GM18868 (cell line): ENCODE measurements at regions not wholly inside any gene's neighbourhood (a gene's known extent, or its start where the extent isn't known, plus 50 kb on each side); places are given as distances from the start of the nearest gene placed in this dataset.

Source experiments
- ATAC-seq: cut with Tn5 transposase; IDR thresholded peaks from one replicate; pipeline ENCODE4 v1.9.1; 2021; ENCODE audit warnings: mild to moderate bottlenecking, moderate library complexity; ENCODE audit not compliant: unreplicated experiment

GRCh38 chr16:6618874-6619273 lies 713.8 kb upstream of the RBFOX1 start:
- ATAC-seq = no peak

GRCh38 chr16:6616746-6617145 lies 715.9 kb upstream of the RBFOX1 start:
- no peak for ATAC-seq

GRCh38 chr16:6615636-6616035 lies 717.0 kb upstream of the RBFOX1 start:
- no peak for ATAC-seq

- no peak for ATAC-seq
These were observed 721.1 kb upstream of the RBFOX1 start for GRCh38 chr16:6611535-6611934.

- no peak for ATAC-seq
These were observed 727.2 kb upstream of the RBFOX1 start for GRCh38 chr16:6605490-6605889.

- ATAC-seq = no peak
These were observed 728.8 kb upstream of the RBFOX1 start for GRCh38 chr16:6603780-6604325.

GRCh38 chr16:6602405-6602804 lies 730.2 kb upstream of the RBFOX1 start:
- no peak for ATAC-seq

GRCh38 chr16:6600167-6600566 lies 732.5 kb upstream of the RBFOX1 start:
- ATAC-seq = no peak

- ATAC-seq = no peak
These were observed 738.8 kb upstream of the RBFOX1 start for GRCh38 chr16:6593799-6594198.

GRCh38 chr16:6576606-6577005 lies 756.0 kb upstream of the RBFOX1 start:
- no peak for ATAC-seq

GRCh38 chr16:6576113-6576512 lies 756.5 kb upstream of the RBFOX1 start:
- no peak for ATAC-seq

- ATAC-seq = no peak
These were observed 758.5 kb upstream of the RBFOX1 start for GRCh38 chr16:6574146-6574545.

GRCh38 chr16:6573577-6573976 lies 759.1 kb upstream of the RBFOX1 start:
- ATAC-seq = no peak

- ATAC-seq = no peak
These were observed 761.6 kb upstream of the RBFOX1 start for GRCh38 chr16:6571044-6571443.

- no peak for ATAC-seq
These were observed 762.1 kb upstream of the RBFOX1 start for GRCh38 chr16:6570530-6570929.

- ATAC-seq = no peak
These were observed 769.7 kb upstream of the RBFOX1 start for GRCh38 chr16:6562986-6563385.

GRCh38 chr16:6560306-6561100 lies 772.1 kb upstream of the RBFOX1 start:
- ATAC-seq = no peak

- no peak for ATAC-seq
These were observed 774.0 kb upstream of the RBFOX1 start for GRCh38 chr16:6558661-6559060.

GRCh38 chr16:6558126-6558525 lies 774.5 kb upstream of the RBFOX1 start:
- no peak for ATAC-seq

- no peak for ATAC-seq
These were observed 775.2 kb upstream of the RBFOX1 start for GRCh38 chr16:6557353-6558023.

- ATAC-seq = no peak
These were observed 783.2 kb upstream of the RBFOX1 start for GRCh38 chr16:6549415-6549814.

GRCh38 chr16:6548507-6548906 lies 784.1 kb upstream of the RBFOX1 start:
- ATAC-seq = no peak
